M059J (cell line): ENCODE measurements at regions not wholly inside any gene's neighbourhood (a gene's known extent, or its start where the extent isn't known, plus 50 kb on each side); places are given as distances from the start of the nearest gene placed in this dataset.
A peak's percentile ranks its signal among the peaks of the same experiment; 100 is the strongest.
"Not testable (repeated sequence)": the region's sequence is repeated elsewhere in the genome, so short reads cannot be mapped to it uniquely, and the experiment has no call there.

Experiments
- DNase-seq: peaks from one replicate; pipeline ENCODE4 v3.0.0-alpha.2; 2012; ENCODE audit warnings: low read depth

DNA sequence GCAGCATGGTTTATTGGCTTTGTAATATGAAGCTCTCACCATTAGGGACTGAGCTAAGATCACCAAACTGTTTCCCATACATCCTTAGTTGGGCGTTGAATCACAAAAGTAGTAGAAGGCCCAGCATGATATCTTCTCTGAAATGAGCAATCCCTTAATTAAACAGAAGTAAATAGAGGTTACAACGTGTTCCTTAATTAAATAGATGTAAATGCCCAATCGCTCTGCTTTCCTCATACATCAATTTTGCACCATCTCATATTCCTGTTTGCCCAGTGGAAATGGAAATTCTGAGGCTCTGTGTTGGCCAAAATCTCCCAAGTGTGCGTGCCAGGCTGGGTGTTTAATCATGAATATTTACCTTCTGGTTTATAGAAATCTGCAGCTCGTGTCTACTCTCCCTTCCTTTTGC is 107.4 kb upstream of the FOXB1 start:
- DNase-seq = no peak

DNA sequence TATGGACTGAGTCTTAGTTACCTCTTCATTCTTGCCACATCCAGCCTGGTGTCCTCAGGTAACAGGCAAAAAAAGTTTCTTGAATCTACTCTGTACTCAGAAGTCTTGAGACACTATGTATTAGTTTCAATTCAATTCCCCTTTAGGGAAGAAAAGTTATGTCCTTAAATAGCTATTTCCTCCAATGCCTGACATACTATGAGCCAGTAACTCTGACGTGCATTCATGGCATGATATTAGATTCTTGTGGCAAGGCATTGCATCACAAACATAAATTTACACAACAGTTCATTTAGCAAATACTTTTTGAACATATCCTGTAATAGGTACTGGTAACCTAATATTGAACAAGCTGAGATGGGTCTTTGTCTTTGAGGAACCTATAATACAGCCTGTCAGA is 109.3 kb upstream of the FOXB1 start:
- no peak for DNase-seq

DNA sequence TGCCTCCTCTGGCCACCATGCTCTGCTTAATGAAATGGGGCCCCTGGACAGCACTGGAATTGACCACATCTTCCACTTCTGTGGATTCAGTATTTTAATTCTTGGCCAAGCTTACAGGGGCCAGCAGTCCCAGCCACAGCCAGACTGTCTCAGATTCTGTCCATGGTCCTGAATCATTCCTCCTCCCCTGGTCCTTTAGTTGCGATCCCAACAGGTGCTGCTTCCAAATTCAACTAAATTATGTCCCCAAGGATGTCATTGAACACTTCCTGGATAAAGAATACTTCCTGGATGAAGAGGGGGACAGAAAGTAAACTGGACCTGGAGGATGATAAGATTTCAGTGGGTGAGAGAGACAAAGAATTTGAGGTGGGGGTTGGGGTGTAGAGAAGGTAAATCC is 111.1 kb upstream of the FOXB1 start:
- DNase-seq = peak; percentile 43

DNA sequence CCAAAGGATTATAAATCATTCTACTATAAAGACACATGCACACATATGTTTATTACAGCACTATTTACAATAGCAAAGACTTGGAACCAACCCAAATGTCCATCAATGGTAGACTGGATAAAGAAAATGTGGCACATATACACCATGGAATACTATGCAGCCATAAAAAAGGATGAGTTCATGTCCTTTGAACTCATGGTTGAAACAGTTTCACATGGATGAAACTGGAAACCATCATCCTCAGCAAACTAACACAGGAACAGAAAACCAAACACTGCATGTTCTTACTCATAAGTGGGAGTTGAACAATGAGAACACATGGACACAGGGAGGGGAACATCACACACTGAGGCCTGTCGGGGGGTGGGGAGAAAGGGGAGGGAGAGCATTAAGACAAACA is 116.2 kb upstream of the FOXB1 start:
- DNase-seq = not testable (repeated sequence)

DNA sequence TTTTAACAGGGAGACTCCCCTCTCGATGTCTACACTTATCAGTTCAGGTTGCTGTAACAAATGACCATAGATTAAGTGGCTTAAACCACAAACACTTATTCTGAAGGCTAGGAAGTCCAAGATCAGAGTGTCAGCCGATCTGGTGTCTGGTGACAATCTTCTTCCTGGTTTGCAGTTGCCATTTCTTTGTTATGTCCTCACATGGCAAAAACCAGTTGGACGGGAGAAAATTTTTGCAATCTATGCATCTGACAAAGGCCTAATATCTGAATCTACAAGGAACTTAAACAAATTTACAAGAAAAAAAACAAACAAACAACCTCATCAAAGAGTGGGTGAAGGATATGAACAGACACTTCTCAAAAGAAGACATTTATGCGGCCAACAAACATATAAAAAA is 116.9 kb upstream of the FOXB1 start:
- no peak for DNase-seq

DNA sequence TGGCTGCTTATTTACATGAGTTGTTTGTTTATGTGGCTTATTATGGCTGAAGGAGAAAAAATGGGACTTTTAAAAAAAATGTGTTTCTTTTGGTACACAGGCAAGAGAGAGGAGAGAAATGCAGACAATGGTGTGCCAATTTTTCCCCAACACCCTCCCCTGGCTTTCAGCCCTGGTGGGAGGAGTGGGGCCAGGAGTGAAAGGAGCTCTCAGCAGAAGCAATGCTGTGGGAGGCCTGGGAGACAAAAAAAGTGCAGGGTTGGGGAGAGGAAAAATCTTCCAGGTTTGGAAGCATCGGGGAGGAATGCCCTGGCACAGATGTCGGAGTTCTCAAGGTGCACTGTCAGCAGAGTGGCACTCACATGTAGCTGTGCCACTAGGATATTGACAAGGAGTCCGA is 117.7 kb upstream of the FOXB1 start:
- no peak for DNase-seq

DNA sequence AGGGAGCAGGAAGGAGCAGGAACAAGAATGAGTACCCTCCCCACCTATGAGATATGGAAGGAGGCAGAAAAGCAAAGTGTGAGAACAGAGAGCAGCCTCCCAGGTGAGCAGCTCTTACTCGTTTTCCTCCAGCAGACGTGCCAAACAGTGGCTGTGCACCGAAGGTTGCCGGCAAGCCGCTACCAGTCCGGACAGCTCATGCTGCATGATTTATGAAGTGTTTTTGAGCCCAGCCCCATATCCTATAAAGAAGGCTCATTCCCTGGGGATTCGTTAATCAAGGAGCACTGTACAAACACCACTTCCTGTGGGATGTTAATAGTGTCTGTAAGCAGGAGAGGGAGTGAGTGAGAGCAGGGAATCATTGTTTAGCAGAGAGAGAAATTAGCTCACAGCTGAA is 118.3 kb upstream of the FOXB1 start:
- peak; percentile 66 for DNase-seq

DNA sequence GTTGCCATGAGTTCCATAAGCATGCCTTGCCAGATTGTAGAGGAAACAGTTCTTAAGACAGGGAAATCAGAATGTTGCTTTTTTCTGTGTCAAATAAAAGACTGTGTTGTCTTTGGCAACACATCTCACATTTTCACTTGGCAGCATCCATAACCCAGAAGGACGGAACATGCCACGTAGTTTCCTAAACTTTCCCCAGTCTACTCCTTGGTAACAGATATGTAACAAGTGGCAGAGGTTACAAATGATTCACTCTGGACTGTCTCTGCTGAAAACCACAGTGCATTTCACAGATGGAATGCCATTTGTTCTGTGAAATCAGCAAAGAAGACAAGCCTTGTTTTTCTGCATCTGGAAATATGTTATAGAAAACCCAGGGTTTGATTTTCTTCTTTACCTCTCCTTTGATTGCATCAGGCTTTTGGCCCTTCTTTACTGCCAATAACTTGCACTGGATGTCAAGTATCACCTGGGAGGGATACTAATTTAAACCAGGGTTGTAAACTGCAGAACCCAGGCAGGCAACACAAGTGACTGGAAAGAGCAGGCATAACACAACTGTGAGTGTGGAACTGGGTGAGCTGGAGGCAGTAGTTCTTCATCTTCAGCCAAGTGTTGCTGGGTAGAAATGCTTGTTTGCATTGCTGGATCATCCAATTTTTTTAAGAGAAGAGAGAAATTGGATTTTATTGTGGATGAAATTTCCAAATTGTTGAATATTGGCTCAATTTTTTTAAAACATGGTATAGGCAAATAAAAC is 124.4 kb upstream of the FOXB1 start:
- DNase-seq = peak; percentile 81

DNA sequence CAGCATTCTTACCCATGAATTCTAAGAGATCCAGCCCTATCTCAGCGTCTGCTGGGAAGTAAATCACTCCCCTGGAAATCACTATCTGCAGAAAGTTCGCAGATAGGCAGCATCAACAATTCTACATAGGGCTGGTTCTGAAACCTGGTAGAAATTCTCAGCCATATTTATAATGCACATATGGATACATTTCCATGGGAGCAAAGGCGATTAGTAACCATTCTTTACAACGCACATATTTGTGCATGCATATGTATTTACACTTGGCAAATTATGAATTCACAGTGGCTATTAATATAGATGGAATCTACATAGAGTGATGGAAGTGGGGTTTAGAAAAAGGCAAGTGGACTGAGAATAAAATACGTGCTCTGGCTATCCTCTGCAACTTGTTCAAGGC is 128.0 kb upstream of the FOXB1 start:
- no peak for DNase-seq

DNA sequence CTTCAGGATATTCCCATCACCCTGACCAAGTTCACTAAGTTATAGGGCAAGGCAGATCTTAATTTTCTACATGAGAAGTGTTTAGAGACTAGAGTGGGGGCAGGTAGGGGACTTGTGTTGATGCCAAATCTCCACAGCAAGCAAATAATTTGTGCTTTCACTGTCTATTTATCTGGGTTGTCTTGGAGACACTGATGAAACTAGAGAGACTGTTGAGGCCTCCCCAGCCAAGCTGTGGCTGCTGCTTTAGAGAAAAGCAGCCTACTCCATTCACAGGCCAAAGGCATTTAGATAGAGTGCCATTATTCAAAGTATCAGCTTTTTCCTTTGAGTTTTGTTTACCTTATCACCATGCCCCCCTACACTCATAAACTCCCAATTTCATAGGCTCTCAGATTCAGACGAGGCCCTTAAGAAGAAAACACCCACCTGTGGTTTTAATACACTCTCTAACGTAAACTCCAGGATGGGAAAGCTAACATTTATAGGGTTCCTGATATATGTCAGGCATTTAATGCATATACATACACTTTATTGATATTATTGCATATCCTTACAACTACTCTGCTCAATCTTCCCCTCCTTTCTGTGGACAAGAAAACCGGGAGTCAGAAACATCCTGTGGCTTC is 130.4 kb upstream of the FOXB1 start:
- DNase-seq = no peak

DNA sequence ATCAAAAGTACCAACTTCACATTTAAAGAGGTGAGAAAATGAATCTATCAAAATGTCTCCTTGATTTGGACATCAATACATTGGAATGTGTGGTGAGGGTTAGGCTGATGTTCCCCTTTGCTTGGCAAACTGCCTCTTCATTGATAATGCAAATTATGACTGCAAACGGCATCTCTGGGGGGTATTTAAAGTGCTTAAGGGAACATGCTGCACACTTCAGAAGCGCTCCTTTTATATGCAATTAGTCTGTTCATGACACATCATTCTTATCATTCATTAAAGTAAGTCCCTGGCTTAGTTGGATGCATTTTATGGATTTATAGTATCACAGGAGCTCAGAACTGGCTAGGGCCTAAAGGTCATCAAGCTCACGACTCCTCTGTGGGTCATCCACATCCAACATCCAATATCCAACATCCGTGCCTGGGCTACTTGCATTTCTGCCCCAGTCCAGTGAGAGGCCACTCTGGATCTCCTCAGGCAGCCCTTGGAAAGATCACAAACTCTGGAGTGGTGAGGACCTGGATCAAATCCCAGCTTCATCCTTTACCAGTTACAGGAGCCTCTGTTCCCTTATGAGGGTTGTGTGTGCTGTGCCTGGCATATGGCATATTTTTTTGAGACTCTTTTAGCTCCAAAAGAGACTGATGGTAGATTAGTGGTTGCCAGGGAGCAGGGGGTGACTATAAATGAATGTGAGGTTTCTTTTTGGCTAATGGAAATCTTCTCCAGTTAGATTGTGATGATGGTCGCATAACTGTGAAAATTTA is 136.8 kb upstream of the FOXB1 start:
- no peak for DNase-seq

DNA sequence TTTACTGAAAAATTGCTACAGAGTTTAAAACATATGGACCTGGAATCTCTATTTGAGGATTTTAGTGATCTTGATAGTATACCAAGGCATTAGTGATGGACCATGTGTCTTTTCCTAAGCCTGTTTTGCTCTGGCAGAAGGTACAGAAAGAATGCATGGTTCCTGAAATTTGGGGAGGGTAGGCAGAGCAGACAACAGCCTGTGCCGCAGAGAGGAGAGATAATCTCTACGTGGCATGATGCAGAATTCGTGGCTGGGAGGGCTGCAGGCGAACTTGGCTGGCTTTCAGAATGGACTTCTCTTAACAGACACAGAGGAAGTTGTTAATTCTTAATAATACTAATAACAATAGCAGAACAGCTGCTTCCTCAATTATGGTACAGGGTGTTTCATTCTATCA is 137.5 kb upstream of the FOXB1 start:
- DNase-seq = no peak

DNA sequence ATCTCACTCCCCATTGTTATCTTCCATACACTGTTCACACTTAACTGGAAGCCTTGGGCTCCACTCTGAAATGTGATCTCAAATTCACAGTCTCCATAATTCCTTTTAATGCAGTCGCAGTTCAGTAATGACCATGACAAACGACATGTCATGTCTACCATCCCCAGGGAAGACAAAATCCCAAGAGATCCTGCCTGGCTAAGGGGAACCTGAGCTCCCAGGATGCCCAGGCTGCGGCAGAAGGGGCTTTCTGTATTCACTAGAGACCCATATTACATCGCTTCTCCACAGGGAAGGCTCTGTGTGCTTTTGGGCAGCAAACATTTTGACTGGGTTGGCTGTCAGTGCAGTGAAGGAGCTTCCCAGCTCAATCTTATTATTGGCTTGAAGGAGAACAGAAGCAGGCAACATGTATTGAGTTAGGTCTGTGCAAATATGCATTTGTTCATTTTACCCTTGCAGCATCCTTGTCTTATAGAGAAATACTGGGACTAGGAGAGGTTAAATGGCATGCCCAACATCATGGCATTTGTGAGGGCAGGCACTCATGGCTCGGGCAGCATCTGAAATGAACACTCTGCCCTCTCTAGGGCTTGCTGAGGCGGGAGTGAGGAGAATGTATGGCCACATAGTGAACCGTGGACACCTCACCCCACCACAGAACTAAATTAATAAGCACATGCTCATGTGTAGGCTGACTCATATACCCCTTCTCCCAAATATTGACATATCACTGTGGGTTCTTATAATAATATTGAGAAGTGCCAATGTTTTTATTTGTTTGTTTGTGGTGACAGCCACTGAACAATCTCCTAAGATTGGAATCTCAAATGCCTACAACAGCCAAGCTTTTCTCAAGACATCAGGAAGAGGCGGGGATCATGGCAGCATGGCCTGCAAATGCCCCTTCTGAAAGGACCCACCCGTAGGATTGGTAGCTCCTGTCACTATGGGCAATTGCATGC is 141.6 kb upstream of the FOXB1 start:
- DNase-seq = peak; percentile 43

DNA sequence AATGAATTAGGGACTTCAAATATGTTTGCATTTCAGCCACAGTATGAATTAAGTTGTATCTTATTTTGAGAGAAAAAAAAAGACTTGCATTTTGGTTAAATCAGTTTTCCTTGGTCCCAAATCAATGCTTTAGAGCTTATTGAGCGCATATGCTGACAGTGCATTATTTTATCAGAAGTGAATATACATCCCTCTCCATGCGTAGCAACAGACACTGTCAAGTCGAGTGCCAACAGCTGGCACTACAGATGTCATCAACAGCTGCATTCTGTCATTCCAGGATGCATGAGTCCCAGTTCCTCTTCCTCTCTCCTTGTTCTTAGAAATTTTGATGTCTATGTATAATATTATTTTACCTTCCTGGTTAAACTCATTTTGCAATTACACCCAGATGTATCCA is 156.1 kb upstream of the FOXB1 start:
- DNase-seq = no peak

DNA sequence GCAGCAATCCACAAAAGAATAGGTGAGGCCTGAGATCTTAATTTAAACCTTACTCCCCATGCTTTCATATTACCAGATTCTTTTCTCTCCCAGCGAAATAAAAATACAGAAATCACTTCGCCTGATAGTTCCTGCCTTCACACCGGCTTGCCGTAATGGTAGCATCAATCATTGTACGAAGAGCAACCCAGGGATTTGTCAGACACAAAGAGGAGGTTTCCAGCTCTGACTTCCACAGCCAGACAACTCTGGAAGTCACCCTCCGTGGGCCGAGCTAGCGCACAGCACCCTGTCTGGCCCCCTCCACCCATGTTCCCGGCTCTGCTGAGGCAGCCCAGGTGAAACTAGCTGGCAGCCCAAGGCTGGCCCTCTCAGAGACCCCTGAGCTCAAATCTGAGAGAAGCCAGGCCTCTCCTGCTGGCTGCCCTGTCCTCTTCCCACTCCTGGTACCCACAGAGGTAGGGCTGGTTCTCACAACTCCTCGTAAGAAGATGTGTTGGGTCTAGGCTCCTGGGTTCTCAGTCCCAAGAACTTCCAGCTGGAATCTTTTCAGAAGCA is 156.9 kb upstream of the BNIP2 start:
- DNase-seq = no peak

DNA sequence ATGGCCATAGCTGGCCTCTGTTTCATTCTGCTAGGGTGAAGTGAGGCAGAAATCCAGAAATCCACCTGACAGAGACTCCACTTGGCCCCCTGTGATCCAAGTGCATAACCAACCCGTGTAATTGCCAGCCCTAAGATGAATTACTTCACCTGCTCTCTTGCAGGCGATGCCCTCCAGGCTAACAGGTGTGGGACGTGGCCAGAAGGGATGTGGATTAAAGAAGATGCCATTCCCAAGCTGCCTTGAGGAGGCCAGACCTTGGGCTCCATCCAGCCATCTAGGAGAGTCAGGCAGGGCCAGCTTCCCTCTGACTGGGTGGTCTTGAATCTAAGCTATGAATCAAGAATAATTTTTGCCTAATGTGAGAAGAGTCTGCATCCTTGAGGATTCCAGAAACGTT is 154.5 kb upstream of the BNIP2 start:
- no peak for DNase-seq

DNA sequence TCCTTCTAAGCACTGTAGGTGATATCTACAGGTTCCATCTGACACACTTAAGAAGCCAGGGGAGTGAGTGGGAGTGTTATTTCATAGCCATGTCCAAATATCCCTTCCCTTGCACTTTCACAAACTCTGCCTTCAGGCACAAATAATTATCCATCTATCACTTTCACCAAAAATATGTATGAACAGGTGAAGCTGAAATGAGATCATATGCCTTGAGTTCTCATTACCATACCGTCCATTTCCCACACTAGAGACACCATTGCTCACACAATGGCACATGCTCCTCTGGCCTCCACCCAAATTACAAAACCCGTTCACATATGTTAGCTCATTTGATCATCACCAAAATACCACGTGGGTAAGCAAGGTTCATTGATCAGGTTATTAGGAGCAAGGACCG is 151.9 kb upstream of the BNIP2 start:
- DNase-seq = no peak

DNA sequence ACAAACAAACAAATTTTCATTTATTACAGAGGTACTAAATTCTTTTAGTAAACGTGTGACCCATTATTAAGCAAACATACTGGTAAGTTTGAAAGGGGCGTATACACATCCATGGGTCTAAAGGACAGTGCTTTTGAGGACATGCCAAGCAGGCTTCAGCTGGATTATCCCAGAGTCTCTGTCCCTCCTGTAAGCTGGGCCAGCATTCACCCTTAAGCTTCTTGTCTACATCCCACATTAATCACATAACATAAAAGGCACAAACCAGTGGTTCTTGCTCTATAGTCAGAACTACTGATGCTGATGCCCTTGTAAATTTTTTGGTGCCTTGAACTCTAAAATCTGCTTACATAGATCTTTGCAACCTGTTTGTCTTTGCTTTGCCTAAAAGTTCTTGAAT is 150.8 kb upstream of the BNIP2 start:
- no peak for DNase-seq

DNA sequence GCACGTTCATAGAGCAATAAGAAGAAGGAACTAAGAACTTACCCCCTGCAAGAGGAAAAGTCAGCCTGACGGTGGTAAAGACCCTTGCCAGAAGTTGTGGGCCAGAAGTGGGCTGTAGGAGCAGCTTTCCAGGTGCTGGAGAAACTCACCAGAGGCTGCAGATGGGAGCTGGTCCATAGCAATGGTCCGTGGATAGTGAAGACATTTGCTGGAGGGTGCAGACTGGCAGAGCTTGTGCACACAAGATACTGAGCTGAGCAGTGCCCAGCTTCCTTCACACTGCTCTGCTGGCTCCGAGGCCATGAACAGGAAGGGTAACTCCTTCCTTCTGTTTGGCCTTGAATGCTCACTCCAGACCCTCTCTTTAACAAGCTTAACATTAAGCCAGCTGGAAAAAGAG is 149.8 kb upstream of the BNIP2 start:
- no peak for DNase-seq

DNA sequence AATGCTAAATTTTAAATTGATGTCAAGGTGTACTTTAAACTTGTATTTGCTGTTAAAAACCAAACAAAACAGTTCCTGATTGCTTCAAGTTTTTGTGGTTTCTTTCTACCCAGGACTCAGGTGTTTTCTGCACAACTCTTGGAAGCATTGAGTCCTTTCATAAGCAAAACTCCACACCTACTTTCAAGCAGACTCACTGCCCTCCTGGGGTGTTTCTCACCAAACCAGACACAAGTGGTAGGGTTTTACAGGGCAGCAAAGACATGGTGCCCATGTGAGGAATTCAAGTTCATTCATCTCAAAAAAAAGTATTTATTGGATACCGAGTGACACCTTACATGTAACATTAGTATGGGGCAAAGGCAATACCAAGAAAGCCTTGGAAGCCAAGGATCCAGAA is 146.7 kb upstream of the BNIP2 start:
- DNase-seq = no peak

DNA sequence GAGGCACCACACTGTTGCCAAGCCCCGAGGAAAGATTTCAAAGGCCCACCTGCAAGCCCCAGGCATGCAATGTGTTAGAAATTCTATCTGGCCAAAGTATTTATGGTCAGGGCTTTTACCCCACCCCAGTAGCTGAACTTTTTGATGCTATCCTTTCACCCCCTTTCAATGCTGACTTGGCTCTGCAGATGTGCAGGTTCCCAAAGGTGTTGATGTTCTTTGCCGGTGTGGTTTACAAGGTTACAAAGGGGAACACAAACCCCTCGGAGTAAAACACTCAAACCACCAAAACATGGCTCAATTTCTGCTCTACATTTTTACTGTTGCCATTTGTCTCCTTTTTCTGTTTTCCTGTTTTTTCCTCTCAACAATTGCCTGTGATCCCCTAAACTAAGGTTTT is 145.4 kb upstream of the BNIP2 start:
- DNase-seq = no peak

DNA sequence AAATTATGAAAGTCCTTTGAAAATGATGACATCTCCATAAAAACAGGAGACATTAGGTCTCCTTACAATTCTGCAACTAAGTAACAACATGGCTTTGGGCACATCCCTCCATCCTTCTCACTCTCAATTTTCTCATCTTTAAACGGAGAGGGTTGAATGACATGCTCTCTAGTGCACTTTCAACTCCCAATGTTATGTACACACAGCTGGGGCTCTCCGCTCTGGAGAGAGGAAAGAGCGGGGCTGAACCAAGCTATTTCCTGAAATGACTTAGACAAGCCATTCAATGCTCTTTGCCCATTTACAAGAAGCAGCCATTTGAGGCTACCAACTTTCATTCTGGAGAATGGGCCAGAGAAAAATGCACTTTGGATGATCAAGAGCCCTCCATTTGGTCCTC is 144.2 kb upstream of the BNIP2 start:
- DNase-seq = no peak
